ENCODE measurements at regions not wholly inside any gene's neighbourhood (a gene's known extent, or its start where the extent isn't known, plus 50 kb on each side); places are given as distances from the start of the nearest gene placed in this dataset.

DNA sequence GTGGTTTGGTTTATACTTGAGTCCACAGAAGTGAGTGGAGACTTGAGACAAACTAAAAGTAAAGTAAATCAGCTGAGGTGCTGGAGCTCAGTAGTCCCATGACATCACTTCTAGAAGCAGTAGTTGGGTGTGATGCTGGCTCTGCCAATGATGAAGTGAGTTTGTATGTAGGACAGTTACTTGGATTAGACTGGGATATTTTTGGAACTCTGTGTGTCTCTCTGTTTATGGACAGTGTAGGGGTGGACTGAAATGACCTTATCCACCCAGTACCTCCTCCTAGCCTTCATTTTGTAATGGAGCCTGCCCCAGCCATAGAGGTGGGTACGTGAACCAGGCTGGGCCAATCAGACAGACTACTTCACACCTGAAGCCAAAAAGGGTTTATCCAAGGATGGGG is 52.2 kb downstream of the POLR1D start:
- no peak for TF ChIP-seq POLR2A (IDR thresholded peaks at IDR 0.05)
- TF ChIP-seq, protein P1, sequence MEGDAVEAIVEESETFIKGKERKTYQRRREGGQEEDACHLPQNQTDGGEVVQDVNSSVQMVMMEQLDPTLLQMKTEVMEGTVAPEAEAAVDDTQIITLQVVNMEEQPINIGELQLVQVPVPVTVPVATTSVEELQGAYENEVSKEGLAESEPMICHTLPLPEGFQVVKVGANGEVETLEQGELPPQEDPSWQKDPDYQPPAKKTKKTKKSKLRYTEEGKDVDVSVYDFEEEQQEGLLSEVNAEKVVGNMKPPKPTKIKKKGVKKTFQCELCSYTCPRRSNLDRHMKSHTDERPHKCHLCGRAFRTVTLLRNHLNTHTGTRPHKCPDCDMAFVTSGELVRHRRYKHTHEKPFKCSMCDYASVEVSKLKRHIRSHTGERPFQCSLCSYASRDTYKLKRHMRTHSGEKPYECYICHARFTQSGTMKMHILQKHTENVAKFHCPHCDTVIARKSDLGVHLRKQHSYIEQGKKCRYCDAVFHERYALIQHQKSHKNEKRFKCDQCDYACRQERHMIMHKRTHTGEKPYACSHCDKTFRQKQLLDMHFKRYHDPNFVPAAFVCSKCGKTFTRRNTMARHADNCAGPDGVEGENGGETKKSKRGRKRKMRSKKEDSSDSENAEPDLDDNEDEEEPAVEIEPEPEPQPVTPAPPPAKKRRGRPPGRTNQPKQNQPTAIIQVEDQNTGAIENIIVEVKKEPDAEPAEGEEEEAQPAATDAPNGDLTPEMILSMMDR (IDR thresholded peaks at IDR 0.05): no peak
- no peak for DNase-seq
- H3K27ac ChIP-seq: no peak overlapping the region
- intact Hi-C loops (cut with DNase I; ENCODE audit: low total_unique reads): no loop called here
- H3K27me3 ChIP-seq: no peaks in the 10 kb centered on the region
- H3K9me3 ChIP-seq: no peaks in the 10 kb centered on the region
- no peak overlapping the region for H3K4me3 ChIP-seq
- no peaks in the 10 kb centered on the region for H3K4me1 ChIP-seq
- H3K36me3 ChIP-seq: no peaks in the 10 kb centered on the region

DNA sequence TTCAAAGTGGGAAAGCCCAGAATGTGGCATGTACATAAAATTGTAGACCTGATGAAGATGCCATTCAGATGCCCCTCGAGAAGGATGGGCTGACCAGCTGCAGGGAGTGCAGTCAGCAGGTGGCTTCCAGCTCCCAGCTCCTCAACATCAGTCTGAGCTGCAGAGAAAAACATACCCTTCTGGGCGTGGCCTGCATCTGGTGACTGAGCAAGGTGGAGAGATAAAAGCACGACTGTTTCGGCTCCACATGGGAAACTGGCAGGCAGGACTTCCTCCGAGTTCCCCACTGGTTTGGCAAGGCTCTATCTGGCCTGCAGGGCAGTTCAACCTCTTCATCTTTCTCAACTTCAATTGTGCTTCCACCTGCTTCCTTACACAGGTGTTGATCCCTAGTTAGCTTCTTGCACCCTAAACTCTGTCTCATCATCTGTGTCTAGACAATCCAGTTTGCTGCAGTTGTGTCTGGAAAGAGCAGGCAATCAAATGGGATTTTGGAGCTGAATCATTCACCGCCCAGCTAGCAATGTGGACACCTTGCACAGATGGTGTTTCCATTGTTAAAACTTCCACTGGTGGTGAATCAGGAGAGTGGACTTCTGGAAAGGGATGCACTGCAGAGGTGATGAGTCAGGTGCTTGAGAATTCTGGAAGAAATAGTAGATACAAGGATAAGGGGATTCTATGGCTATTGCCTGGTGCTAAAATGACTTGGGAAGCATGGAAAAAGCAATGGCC is 56.8 kb downstream of the POLR1D start:
- intact Hi-C loops (cut with DNase I; ENCODE audit: low total_unique reads): no loop called here
- Histone ChIP-seq H3K36me3 (no peaks in the 10 kb centered on the region), H3K27ac (no peak overlapping the region), H3K27me3 (no peaks in the 10 kb centered on the region), H3K9me3 (no peaks in the 10 kb centered on the region), H3K4me1 (no peaks in the 10 kb centered on the region), H3K4me3 (no peak overlapping the region)
- no peak for DNase-seq
- TF ChIP-seq, protein P1 (IDR thresholded peaks at IDR 0.05): no peak
- TF ChIP-seq POLR2A (IDR thresholded peaks at IDR 0.05): no peak

DNA sequence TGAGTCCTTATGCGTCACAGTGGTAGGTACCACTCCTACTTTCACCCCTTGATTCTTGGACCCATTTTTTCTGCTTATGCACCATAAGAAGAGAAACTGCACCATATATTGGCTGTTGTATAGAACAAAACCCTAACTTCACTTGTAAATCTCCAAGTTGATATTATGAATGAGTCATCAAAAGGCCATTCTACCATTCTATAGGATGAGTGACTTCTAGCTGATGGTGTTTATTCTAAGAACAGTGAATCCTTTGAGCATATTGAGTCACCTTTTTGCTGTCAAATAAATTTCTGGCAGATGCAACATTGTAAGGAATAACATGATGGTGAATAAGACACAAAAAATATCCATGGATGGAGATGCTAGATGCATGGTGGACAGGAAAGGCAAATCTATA is 57.7 kb downstream of the POLR1D start:
- Histone ChIP-seq H3K4me1 (no peaks in the 10 kb centered on the region), H3K9me3 (no peaks in the 10 kb centered on the region), H3K36me3 (no peaks in the 10 kb centered on the region), H3K4me3 (no peak overlapping the region), H3K27ac (no peak overlapping the region), H3K27me3 (no peaks in the 10 kb centered on the region)
- DNase-seq: no peak
- intact Hi-C loops (cut with DNase I; ENCODE audit: low total_unique reads): no loop called here
- TF ChIP-seq, protein P1 (IDR thresholded peaks at IDR 0.05): no peak
- TF ChIP-seq POLR2A (IDR thresholded peaks at IDR 0.05): no peak

DNA sequence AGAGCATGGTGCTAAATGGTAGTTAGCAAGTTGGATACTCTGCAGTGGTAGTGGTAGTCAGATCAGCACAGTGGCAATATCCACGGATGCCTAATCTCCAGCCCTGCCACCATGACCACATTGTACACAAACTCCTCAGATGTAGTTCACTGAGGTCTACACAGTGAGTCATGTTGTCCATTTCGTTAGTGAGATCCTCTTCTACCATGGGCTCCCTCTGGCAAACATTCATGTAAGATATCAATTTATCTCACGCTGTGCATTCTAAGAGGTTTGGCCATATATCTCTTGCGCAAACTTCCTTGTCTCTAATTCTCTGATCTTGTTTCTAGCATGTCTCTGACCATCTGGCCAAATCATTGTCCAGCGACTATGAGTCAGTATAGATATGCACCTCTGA is 58.2 kb downstream of the POLR1D start:
- intact Hi-C loops (cut with DNase I; ENCODE audit: low total_unique reads): no loop called here
- Histone ChIP-seq H3K9me3 (no peaks in the 10 kb centered on the region), H3K4me3 (no peak overlapping the region), H3K27me3 (no peaks in the 10 kb centered on the region), H3K27ac (no peak overlapping the region), H3K36me3 (no peaks in the 10 kb centered on the region), H3K4me1 (no peaks in the 10 kb centered on the region)
- DNase-seq: no peak
- no peak for TF ChIP-seq POLR2A (IDR thresholded peaks at IDR 0.05)
- TF ChIP-seq, protein P1 (IDR thresholded peaks at IDR 0.05): no peak

DNA sequence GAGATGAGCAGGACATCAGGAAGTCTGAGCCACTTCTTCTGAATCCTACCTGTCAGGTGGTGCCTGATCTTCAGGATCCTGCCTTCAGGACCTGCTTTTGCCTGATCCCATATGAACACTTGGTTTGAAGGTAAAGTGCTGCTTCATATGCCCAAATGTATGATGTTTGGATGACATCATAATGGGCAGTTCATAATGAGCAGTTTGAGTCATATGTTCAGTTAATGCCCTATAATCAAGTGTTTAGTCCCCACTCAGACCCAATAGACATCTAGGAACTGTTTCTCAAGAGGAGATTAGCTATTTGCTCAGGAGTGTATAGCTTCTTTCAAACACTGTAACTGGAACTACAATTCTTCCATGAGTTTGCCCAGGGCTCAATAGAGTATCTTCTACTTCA is 58.8 kb downstream of the POLR1D start:
- TF ChIP-seq POLR2A (IDR thresholded peaks at IDR 0.05): no peak
- TF ChIP-seq, protein P1 (IDR thresholded peaks at IDR 0.05): no peak
- DNase-seq: no peak
- no peaks in the 10 kb centered on the region for H3K9me3 ChIP-seq
- no peaks in the 10 kb centered on the region for H3K27me3 ChIP-seq
- intact Hi-C loops (cut with DNase I; ENCODE audit: low total_unique reads): no loop called here
- H3K36me3 ChIP-seq: no peaks in the 10 kb centered on the region
- H3K4me1 ChIP-seq: no peaks in the 10 kb centered on the region
- H3K4me3 ChIP-seq: no peak overlapping the region
- H3K27ac ChIP-seq: no peak overlapping the region
